K562 (cell line): ENCODE measurements at regions not wholly inside any gene's neighbourhood (a gene's known extent, or its start where the extent isn't known, plus 50 kb on each side); places are given as distances from the start of the nearest gene placed in this dataset.

ENCODE experiments used
- ATAC-seq: fragments of 200-7000 bp; cut with Tn5 transposase; 3 replicates; pipeline ENCODE4 v1.9.1; 2020; ENCODE audit warnings: moderate library complexity
- BruUV-seq: library from RNA; stranded (reverse); fragments of 400-500 nt; replicated peaks from 2 replicates; lab custom pipeline; 2021; lab: Mats Ljungman, UMichigan
- CTCF ChIA-PET: fragments of 300-600 bp; formaldehyde crosslinking; extraction: SDS; loops from one replicate; lab custom pipeline; 2021; ENCODE audit warnings: low intra/inter-chr PET ratio; lab: Yijun Ruan, JAX
- POLR2A ChIA-PET: fragments of 300-600, 350-650 bp; sonication (Branson Sonifier 250); formaldehyde crosslinking; extraction: SDS; loops from one replicate; lab custom pipeline; 2021; ENCODE audit warnings: antibody characterized with exemption, inconsistent platforms; lab: Yijun Ruan, JAX
- DNase-seq, 4 experiments: peaks; one replicate each; pipeline versions ENCODE4 v3.0.0 to v3.0.0-alpha.2; 2011 to 2018; ENCODE audit warnings: low spot score in 3 of 4, mixed read lengths in 3 of 4; ENCODE audit errors: extremely low read depth in 1 of 4
- FAIRE-seq: peaks from 2 replicates; lab custom pipeline; 2011; peaks lifted over from hg19 to GRCh38; lab: Jason Lieb, UNC
- H2AFZ ChIP-seq: 2 replicates; pipeline ENCODE4 v1.6.0; 2011; ENCODE audit warnings: low read depth, low read length, control low read depth, inconsistent platforms
- H3K27ac ChIP-seq: fragments of 200-600 bp; 3 replicates; pipeline ENCODE4 v1.8.0; 2011; ENCODE audit warnings: low read depth, mild to moderate bottlenecking, control low read depth, inconsistent platforms, low read length, moderate library complexity, mixed read lengths; ENCODE audit errors: extremely low read depth
- H3K27me3 ChIP-seq, 2 experiments: fragments of 300-600 bp in 1 of 2; 2 replicates in 1 of 2; 3 replicates in 1 of 2; pipeline versions ENCODE4 v1.6.0 to v1.8.0; 2011; ENCODE audit warnings: inconsistent platforms in 2 of 2, low read length in 2 of 2, mild to moderate bottlenecking in 1 of 2, mixed read lengths in 1 of 2, moderate library complexity in 1 of 2; ENCODE audit not compliant: control insufficient read depth in 2 of 2, insufficient read depth in 2 of 2
- H3K36me3 ChIP-seq: fragments of 300-600 bp; 3 replicates; pipeline ENCODE4 v1.8.0; 2011; ENCODE audit warnings: mild to moderate bottlenecking, low read length, inconsistent platforms; ENCODE audit not compliant: control insufficient read depth, insufficient read depth
- H3K4me1 ChIP-seq, 2 experiments: fragments of 200-600 bp in 1 of 2; replicated peaks in 1 of 2; 2 replicates in 1 of 2; 3 replicates in 1 of 2; pipeline versions ENCODE4 v1.5.1 to v1.8.0; 2011; ENCODE audit warnings: inconsistent platforms in 2 of 2, low read length in 2 of 2, mild to moderate bottlenecking in 1 of 2, mixed read lengths in 1 of 2, moderate library complexity in 1 of 2; ENCODE audit not compliant: control insufficient read depth in 2 of 2, insufficient read depth in 2 of 2
- H3K4me2 ChIP-seq: 2 replicates; pipeline ENCODE4 v1.6.1; 2011; ENCODE audit warnings: low read length, control low read depth, inconsistent platforms, mixed read lengths; ENCODE audit not compliant: insufficient read depth
- H3K4me3 ChIP-seq: fragments of 200-600 bp; sonication (generic), shearing (Covaris generic); 2 replicates; pipeline ENCODE4 v1.5.1; 2016; ENCODE audit warnings: control low read depth, inconsistent platforms
- H3K79me2 ChIP-seq: fragments of 200-600 bp; 3 replicates; pipeline ENCODE4 v1.8.0; 2011; ENCODE audit warnings: low read length, inconsistent platforms; ENCODE audit not compliant: control insufficient read depth, insufficient read depth
- H3K9ac ChIP-seq, 2 experiments: 2 replicates each; pipeline versions ENCODE4 v1.6.0 to v1.6.1; 2011; ENCODE audit warnings: low read depth in 2 of 2, low read length in 2 of 2, control low read depth in 1 of 2, inconsistent platforms in 1 of 2, mild to moderate bottlenecking in 1 of 2, mixed read lengths in 1 of 2; ENCODE audit not compliant: insufficient read depth in 1 of 2
- H3K9me1 ChIP-seq: one replicate; pipeline ENCODE4 v1.6.0; 2011; ENCODE audit warnings: inconsistent platforms, mild to moderate bottlenecking, low read length, moderate library complexity; ENCODE audit not compliant: control insufficient read depth, insufficient read depth
- H3K9me3 ChIP-seq: replicated peaks from 2 replicates; pipeline ENCODE4 v1.5.1; 2011; ENCODE audit warnings: low read depth, low read length, inconsistent platforms; ENCODE audit not compliant: control insufficient read depth, insufficient read depth
- H4K20me1 ChIP-seq: replicated peaks from 2 replicates; pipeline ENCODE4 v1.6.1; 2011; ENCODE audit warnings: low read length, inconsistent platforms, mixed read lengths; ENCODE audit not compliant: control insufficient read depth, insufficient read depth
- ARNT ChIP-seq, 2 experiments: fragments of 450-650 bp; IDR thresholded peaks; 2 replicates each; pipeline ENCODE4 v1.6.1; 2016; ENCODE audit warnings: mild to moderate bottlenecking in 1 of 2
- CREB3 ChIP-seq: fragments of 450-650 bp; conservative IDR thresholded peaks from 2 replicates; pipeline ENCODE4 v1.6.1; 2016; ENCODE audit warnings: missing genetic modification characterization, low read depth, mild to moderate bottlenecking, missing compliant biosample characterization, moderate library complexity
- FOXJ2 ChIP-seq: fragments of 200-800 bp; sonication (Bioruptor generic); IDR thresholded peaks from 2 replicates; pipeline ENCODE4 v1.6.1; 2016; ENCODE audit warnings: missing genetic modification characterization, missing compliant biosample characterization
- GMEB1 ChIP-seq: fragments of 250-450 bp; sonication (Bioruptor Pico); IDR thresholded peaks from 2 replicates; pipeline ENCODE4 v1.4.0; 2020; ENCODE audit warnings: mild to moderate bottlenecking
- GTF2E2 ChIP-seq: fragments of 200-800 bp; sonication (Bioruptor generic); IDR thresholded peaks from 2 replicates; pipeline ENCODE4 v1.6.1; 2016; ENCODE audit warnings: missing genetic modification characterization, missing compliant biosample characterization
- HMBOX1 ChIP-seq: sonication (generic); IDR thresholded peaks from 2 replicates; pipeline ENCODE4 v1.6.1; 2016
- KLF1 ChIP-seq: fragments of 450-650 bp; IDR thresholded peaks from 2 replicates; pipeline ENCODE4 v1.6.1; 2016; ENCODE audit warnings: missing genetic modification characterization, missing compliant biosample characterization
- NFRKB ChIP-seq: fragments of 450-650 bp; IDR thresholded peaks from 2 replicates; pipeline ENCODE4 v1.6.1; 2016; ENCODE audit warnings: low read depth
- NKRF ChIP-seq: fragments of 450-650 bp; IDR thresholded peaks from 2 replicates; pipeline ENCODE4 v1.6.1; 2016; ENCODE audit warnings: borderline replicate concordance
- NR1H2 ChIP-seq: sonication (generic); formaldehyde crosslinking; IDR thresholded peaks from 2 replicates; pipeline ENCODE4 v1.4.0; 2020; ENCODE audit warnings: mild to moderate bottlenecking, missing genetic modification reagents
- RAD21 ChIP-seq, 2 experiments: fragments of 250-450 bp in 1 of 2; fragments of 450-650 bp in 1 of 2; sonication (Bioruptor Pico) in 1 of 2; formaldehyde crosslinking in 1 of 2; IDR thresholded peaks in 1 of 2; conservative IDR thresholded peaks in 1 of 2; 2 replicates each; pipeline versions ENCODE4 v1.4.0 to v1.8.0; 2020 to 2022; ENCODE audit warnings: mild to moderate bottlenecking in 2 of 2, moderate library complexity in 1 of 2
- SUPT5H ChIP-seq: fragments of 450-650 bp; IDR thresholded peaks from 2 replicates; pipeline ENCODE4 v1.6.1; 2016
- ZBTB17 ChIP-seq: fragments of 450-650 bp; formaldehyde crosslinking; IDR thresholded peaks from 2 replicates; pipeline ENCODE4 v1.4.0; 2020; ENCODE audit warnings: mild to moderate bottlenecking
- ZNF347 ChIP-seq: fragments of 450-650 bp; formaldehyde crosslinking; IDR thresholded peaks from 2 replicates; pipeline ENCODE4 v1.4.0; 2020; ENCODE audit warnings: low read depth, mild to moderate bottlenecking, moderate library complexity
- ZNF639 ChIP-seq, 2 experiments: fragments of 200-800 bp in 1 of 2; sonication (Bioruptor generic) in 1 of 2; sonication (generic) in 1 of 2; formaldehyde crosslinking in 1 of 2; IDR thresholded peaks in 1 of 2; conservative IDR thresholded peaks in 1 of 2; 2 replicates each; pipeline versions ENCODE4 v1.5.0 to v1.6.1; 2016 to 2020; ENCODE audit warnings: missing compliant biosample characterization in 1 of 2, missing genetic modification characterization in 1 of 2, missing genetic modification reagents in 1 of 2
- WGBS: fragments of 100-300 bp; shearing (Covaris generic); methylation state at CpG from one replicate; pipeline ENCODE4 v1.1.6; 2016; ENCODE audit warnings: low coverage, mixed read lengths; ENCODE audit not compliant: insufficient coverage; ENCODE audit errors: missing lambda C conversion rate; 5-methylcytosine and 5-hydroxymethylcytosine counted together
- in situ Hi-C: fragments of 300-500 bp; cut with MboI; formaldehyde crosslinking; loops from 4 replicates; pipeline ENCODE4 v1.15.0; 2018; ENCODE audit warnings: inconsistent platforms, mixed read lengths
- intact Hi-C: fragments of 100-400 bp; cut with micrococcal nuclease; formaldehyde crosslinking; loops from 2 replicates; pipeline ENCODE4 v1.14.2; 2022

- TF ChIP-seq NR1H2 (CRISPR knock-in tag) (no peak), GTF2E2 (tag) (no peak), HMBOX1 (no peak), NFRKB (no peak), ZNF347 (CRISPR knock-in tag) (no peak), ARNT (IDR thresholded peaks at IDR 0.05) (no peak)
Measured at GRCh38 chr14:97379091-97379531, 581.9 kb downstream of the VRK1 start (continued).

- Histone ChIP-seq H3K4me2 (no peak overlapping the region), H3K4me1 (no peaks in the 10 kb centered on the region), H3K79me2 (no peaks in the 10 kb centered on the region), H3K9me3 (no peaks in the 10 kb centered on the region), H3K27ac (no peak overlapping the region), H2AFZ (no peak overlapping the region), H3K9me1 (no peaks in the 10 kb centered on the region), H3K4me3 (no peak overlapping the region), H3K27me3 (no peaks in the 10 kb centered on the region), H4K20me1 (no peaks in the 10 kb centered on the region; the same call in 1 of the 2 replicates), H3K9ac (no peak overlapping the region), H3K36me3 (no peaks in the 10 kb centered on the region)
- BruUV-seq, result no TSS peak
- ChIA-PET POLR2A (no interaction called here), CTCF (no interaction called here)
- in situ Hi-C loops (no loop called here), intact Hi-C loops (no loop called here)
- FAIRE-seq (no peak), ATAC-seq (no peak), DNase-seq (no peak)
- 0% methylated on average over 5 of the region's 7 CpGs for WGBS
- TF ChIP-seq FOXJ2 (tag) (no peak), CREB3 (no peak), ZBTB17 (no peak), KLF1 (tag) (no peak), ZNF639 (CRISPR knock-in tag; conservative IDR thresholded peaks at IDR 0.05 in 1 of 2, IDR thresholded peaks at IDR 0.05 in 1 of 2) (no peak), NKRF (no peak), GMEB1 (CRISPR knock-in tag) (no peak), RAD21 (CRISPR knock-in tag; conservative IDR thresholded peaks at IDR 0.05 in 1 of 2, IDR thresholded peaks at IDR 0.05 in 1 of 2) (no peak), SUPT5H (no peak)
Measured at GRCh38 chr14:97380539-97380941, 583.4 kb downstream of the VRK1 start.
